Glutamatergic neuron (in vitro differentiated cells): ENCODE measurements at regions not wholly inside any gene's neighbourhood (a gene's known extent, or its start where the extent isn't known, plus 50 kb on each side); places are given as distances from the start of the nearest gene placed in this dataset.

ENCODE experiments used
- DNase-seq: peaks from one replicate; pipeline ENCODE4 v3.0.0; 2022
- H3K27ac Mint-ChIP-seq: one replicate; pipeline ENCODE4 v1.8.0; 2020; ENCODE audit warnings: mild to moderate bottlenecking, mixed read lengths, inconsistent platforms; ENCODE audit not compliant: unreplicated experiment
- H3K27me3 Mint-ChIP-seq: one replicate; pipeline ENCODE4 v1.8.0; 2020; ENCODE audit warnings: mild to moderate bottlenecking, moderate library complexity, mixed read lengths, inconsistent platforms; ENCODE audit not compliant: unreplicated experiment
- H3K36me3 Mint-ChIP-seq: one replicate; pipeline ENCODE4 v1.8.0; 2020; ENCODE audit warnings: mild to moderate bottlenecking, mixed read lengths, inconsistent platforms; ENCODE audit not compliant: unreplicated experiment
- H3K4me1 Mint-ChIP-seq: one replicate; pipeline ENCODE4 v1.8.0; 2020; ENCODE audit warnings: mild to moderate bottlenecking, low read depth, mixed read lengths, inconsistent platforms; ENCODE audit not compliant: unreplicated experiment
- H3K4me3 Mint-ChIP-seq: one replicate; pipeline ENCODE4 v1.8.0; 2020; ENCODE audit warnings: mild to moderate bottlenecking, mixed read lengths, inconsistent platforms; ENCODE audit not compliant: unreplicated experiment
- H3K9me3 Mint-ChIP-seq: one replicate; pipeline ENCODE4 v1.8.0; 2020; ENCODE audit warnings: mild to moderate bottlenecking, moderate library complexity, mixed read lengths, inconsistent platforms; ENCODE audit not compliant: unreplicated experiment
- CTCF ChIP-seq: fragments of 200-600 bp; sonication (generic); IDR thresholded peaks from one replicate; pipeline ENCODE4 v1.5.0; 2021; ENCODE audit not compliant: partially characterized antibody, unreplicated experiment

GRCh38 chr12:67579662-67580003, 68.9 kb upstream of the DYRK2 start:
- no peaks in the 10 kb centered on the region for H3K36me3 Mint-ChIP-seq
- no peak for DNase-seq
- H3K9me3 Mint-ChIP-seq, result peaks cover 3% of the 10 kb centered on the region
- H3K27ac Mint-ChIP-seq, result no peak overlapping the region
- H3K4me3 Mint-ChIP-seq, result no peak overlapping the region
- TF ChIP-seq CTCF, result no peak
- H3K4me1 Mint-ChIP-seq, result peaks cover 1% of the 10 kb centered on the region
- H3K27me3 Mint-ChIP-seq, result no peaks in the 10 kb centered on the region

GRCh38 chr12:67582238-67582834, 66.2 kb upstream of the DYRK2 start:
- Mint-ChIP-seq H3K4me1 (peaks cover 3% of the 10 kb centered on the region), H3K36me3 (no peaks in the 10 kb centered on the region), H3K27me3 (no peaks in the 10 kb centered on the region), H3K27ac (no peak overlapping the region), H3K4me3 (no peak overlapping the region), H3K9me3 (peaks cover 2% of the 10 kb centered on the region)
- TF ChIP-seq CTCF, result no peak
- no peak for DNase-seq

GRCh38 chr12:67582844-67583243, 65.7 kb upstream of the DYRK2 start:
- Mint-ChIP-seq H3K4me1 (peaks cover 3% of the 10 kb centered on the region), H3K27ac (no peak overlapping the region), H3K36me3 (no peaks in the 10 kb centered on the region), H3K27me3 (no peaks in the 10 kb centered on the region), H3K4me3 (no peak overlapping the region), H3K9me3 (no peaks in the 10 kb centered on the region)
- no peak for DNase-seq
- TF ChIP-seq CTCF, result no peak

- Mint-ChIP-seq H3K9me3 (no peaks in the 10 kb centered on the region), H3K4me1 (peaks cover 3% of the 10 kb centered on the region), H3K36me3 (no peaks in the 10 kb centered on the region), H3K27ac (no peak overlapping the region), H3K27me3 (no peaks in the 10 kb centered on the region), H3K4me3 (no peak overlapping the region)
- DNase-seq, result no peak
- no peak for TF ChIP-seq CTCF
Observed at GRCh38 chr12:67586951-67587350, 61.6 kb upstream of the DYRK2 start.

- Mint-ChIP-seq H3K4me1 (peaks cover 2% of the 10 kb centered on the region), H3K27me3 (no peaks in the 10 kb centered on the region), H3K9me3 (no peaks in the 10 kb centered on the region), H3K4me3 (no peak overlapping the region), H3K27ac (no peak overlapping the region), H3K36me3 (no peaks in the 10 kb centered on the region)
- no peak for DNase-seq
- TF ChIP-seq CTCF, result no peak
Observed at GRCh38 chr12:67589078-67589477, 59.5 kb upstream of the DYRK2 start.
